ENCODE measurements at regions not wholly inside any gene's neighbourhood (a gene's known extent, or its start where the extent isn't known, plus 50 kb on each side); places are given as distances from the start of the nearest gene placed in this dataset.

- DNase-seq, result no peak
- Histone ChIP-seq H3K27me3 (ENCODE audit: insufficient read depth, low read depth, severe bottlenecking) (no peaks in the 10 kb centered on the region), H3K9me3 (ENCODE audit: severe bottlenecking) (no peaks in the 10 kb centered on the region), H3K27ac (no peak overlapping the region), H3K4me3 (ENCODE audit: low read depth, low read length) (no peak overlapping the region), H3K36me3 (no peaks in the 10 kb centered on the region)
- TF ChIP-seq CTCF (IDR thresholded peaks at IDR 0.05; ENCODE audit: low read depth, low read length), result no peak
Measured at GRCh38 chr16:86343027-86343795, 167.1 kb upstream of the FOXF1 start.

- Histone ChIP-seq H3K9me3 (ENCODE audit: severe bottlenecking) (no peaks in the 10 kb centered on the region), H3K36me3 (no peaks in the 10 kb centered on the region), H3K27me3 (ENCODE audit: insufficient read depth, low read depth, severe bottlenecking) (no peaks in the 10 kb centered on the region), H3K4me3 (ENCODE audit: low read depth, low read length) (no peak overlapping the region), H3K27ac (no peak overlapping the region)
- no peak for TF ChIP-seq CTCF (IDR thresholded peaks at IDR 0.05; ENCODE audit: low read depth, low read length)
- DNase-seq, result no peak
Measured at GRCh38 chr16:86343796-86344585, 166.3 kb upstream of the FOXF1 start.

- Histone ChIP-seq H3K4me3 (ENCODE audit: low read depth, low read length) (no peak overlapping the region), H3K27me3 (ENCODE audit: insufficient read depth, low read depth, severe bottlenecking) (no peaks in the 10 kb centered on the region), H3K9me3 (ENCODE audit: severe bottlenecking) (no peaks in the 10 kb centered on the region), H3K36me3 (no peaks in the 10 kb centered on the region), H3K27ac (no peak overlapping the region)
- TF ChIP-seq CTCF (IDR thresholded peaks at IDR 0.05; ENCODE audit: low read depth, low read length), result no peak
- no peak for DNase-seq
Measured at GRCh38 chr16:86344586-86344871, 165.8 kb upstream of the FOXF1 start.

GRCh38 chr16:86344881-86345280 lies 165.4 kb upstream of the FOXF1 start:
- no peak overlapping the region for H3K27ac ChIP-seq
- H3K27me3 ChIP-seq (ENCODE audit: insufficient read depth, low read depth, severe bottlenecking), result no peaks in the 10 kb centered on the region
- no peaks in the 10 kb centered on the region for H3K9me3 ChIP-seq (ENCODE audit: severe bottlenecking)
- no peak for TF ChIP-seq CTCF (IDR thresholded peaks at IDR 0.05; ENCODE audit: low read depth, low read length)
- no peak overlapping the region for H3K4me3 ChIP-seq (ENCODE audit: low read depth, low read length)
- DNase-seq, result no peak
- no peaks in the 10 kb centered on the region for H3K36me3 ChIP-seq

- Histone ChIP-seq H3K27ac (no peak overlapping the region), H3K9me3 (ENCODE audit: severe bottlenecking) (no peaks in the 10 kb centered on the region), H3K36me3 (no peaks in the 10 kb centered on the region), H3K27me3 (ENCODE audit: insufficient read depth, low read depth, severe bottlenecking) (no peaks in the 10 kb centered on the region), H3K4me3 (ENCODE audit: low read depth, low read length) (no peak overlapping the region)
- no peak for TF ChIP-seq CTCF (IDR thresholded peaks at IDR 0.05; ENCODE audit: low read depth, low read length)
- DNase-seq, result no peak
Measured at GRCh38 chr16:86345516-86345915, 164.8 kb upstream of the FOXF1 start.
